ENCODE measurements at regions not wholly inside any gene's neighbourhood (a gene's known extent, or its start where the extent isn't known, plus 50 kb on each side); places are given as distances from the start of the nearest gene placed in this dataset.

GRCh38 chr5:94045839-94046782, 304.7 kb upstream of the POU5F2 start:
- no peak overlapping the region for H3K27ac ChIP-seq (ENCODE audit: control insufficient read depth, insufficient read depth, low read length)
- TF ChIP-seq EZH2 (IDR thresholded peaks at IDR 0.05; ENCODE audit: low read length), result no peak
- no peak for TF ChIP-seq CTCF (optimal IDR thresholded peaks at IDR 0.05 in 1 of 3, IDR thresholded peaks at IDR 0.05 in 1 of 3, conservative IDR thresholded peaks at IDR 0.05 in 1 of 3; ENCODE audit: extremely low read depth in 1 of 3, insufficient read depth in 2 of 3, low read length in 3 of 3)

GRCh38 chr5:94043311-94043710, 301.9 kb upstream of the POU5F2 start:
- Histone ChIP-seq H3K4me1 (ENCODE audit: control insufficient read depth, extremely low read depth, insufficient read depth, low read length) (no peaks in the 10 kb centered on the region), H3K9me1 (ENCODE audit: control insufficient read depth, extremely low read depth, insufficient read depth, low read length) (no peaks in the 10 kb centered on the region), H3K4me3 (ENCODE audit: control insufficient read depth in 2 of 3, extremely low read depth in 1 of 3, insufficient read depth in 2 of 3, low read depth in 1 of 3, low read length in 3 of 3) (no peak overlapping the region), H3K4me2 (ENCODE audit: control insufficient read depth, extremely low read depth, insufficient read depth, low read depth, low read length) (no peak overlapping the region), H3K9ac (ENCODE audit: control insufficient read depth, extremely low read depth, insufficient read depth, low read length) (no peak overlapping the region), H4K20me1 (ENCODE audit: control insufficient read depth, extremely low read depth, insufficient read depth, low read length) (no peaks in the 10 kb centered on the region), H2AFZ (ENCODE audit: control insufficient read depth, low read length) (no peak overlapping the region), H3K27ac (ENCODE audit: control insufficient read depth, insufficient read depth, low read length) (no peak overlapping the region), H3K27me3 (ENCODE audit: control insufficient read depth, extremely low read depth, insufficient read depth, low read length) (no peaks in the 10 kb centered on the region), H3K79me2 (ENCODE audit: control insufficient read depth, insufficient read depth, low read length) (no peaks in the 10 kb centered on the region), H3K36me3 (ENCODE audit: control insufficient read depth in 2 of 2, extremely low read depth in 1 of 2, insufficient read depth in 2 of 2, low read length in 2 of 2) (no peaks in the 10 kb centered on the region), H3K9me3 (ENCODE audit: control insufficient read depth, low read depth, low read length) (no peaks in the 10 kb centered on the region)
- TF ChIP-seq CTCF (optimal IDR thresholded peaks at IDR 0.05 in 1 of 3, IDR thresholded peaks at IDR 0.05 in 1 of 3, conservative IDR thresholded peaks at IDR 0.05 in 1 of 3; ENCODE audit: extremely low read depth in 1 of 3, insufficient read depth in 2 of 3, low read length in 3 of 3) (no peak), EZH2 (IDR thresholded peaks at IDR 0.05; ENCODE audit: low read length) (no peak)
- DNase-seq (ENCODE audit: low read depth, low spot score), result no peak
- dilution Hi-C loops (cut with MboI; ENCODE audit: extremely low pct_ligation_motif_present, low sequenced_read_pairs), result no loop called here
- no peak for FAIRE-seq

More at GRCh38 chr5:94045839-94046782, 304.7 kb upstream of the POU5F2 start:
- H3K27me3 ChIP-seq (ENCODE audit: control insufficient read depth, extremely low read depth, insufficient read depth, low read length), result no peaks in the 10 kb centered on the region
- H4K20me1 ChIP-seq (ENCODE audit: control insufficient read depth, extremely low read depth, insufficient read depth, low read length), result no peaks in the 10 kb centered on the region
- no peak for FAIRE-seq
- no peaks in the 10 kb centered on the region for H3K4me1 ChIP-seq (ENCODE audit: control insufficient read depth, extremely low read depth, insufficient read depth, low read length)
- H2AFZ ChIP-seq (ENCODE audit: control insufficient read depth, low read length), result no peak overlapping the region
- H3K4me2 ChIP-seq (ENCODE audit: control insufficient read depth, extremely low read depth, insufficient read depth, low read depth, low read length), result no peak overlapping the region
- H3K9me1 ChIP-seq (ENCODE audit: control insufficient read depth, extremely low read depth, insufficient read depth, low read length), result no peaks in the 10 kb centered on the region
- peaks cover 0 to 2% of the 10 kb centered on the region in 2 experiments for H3K36me3 ChIP-seq (ENCODE audit: control insufficient read depth in 2 of 2, extremely low read depth in 1 of 2, insufficient read depth in 2 of 2, low read length in 2 of 2)
- no peaks in the 10 kb centered on the region for H3K79me2 ChIP-seq (ENCODE audit: control insufficient read depth, insufficient read depth, low read length)
- dilution Hi-C loops (cut with MboI; ENCODE audit: extremely low pct_ligation_motif_present, low sequenced_read_pairs), result no loop called here
- no peak for DNase-seq (ENCODE audit: low read depth, low spot score)
- no peak overlapping the region for H3K4me3 ChIP-seq (ENCODE audit: control insufficient read depth in 2 of 3, extremely low read depth in 1 of 3, insufficient read depth in 2 of 3, low read depth in 1 of 3, low read length in 3 of 3)
- no peaks in the 10 kb centered on the region for H3K9me3 ChIP-seq (ENCODE audit: control insufficient read depth, low read depth, low read length)
- no peak overlapping the region for H3K9ac ChIP-seq (ENCODE audit: control insufficient read depth, extremely low read depth, insufficient read depth, low read length)

Measured in keratinocyte (primary cell).